ENCODE measurements at regions not wholly inside any gene's neighbourhood (a gene's known extent, or its start where the extent isn't known, plus 50 kb on each side); places are given as distances from the start of the nearest gene placed in this dataset.

- TF ChIP-seq POLR2AphosphoS5 (IDR thresholded peaks at IDR 0.05; ENCODE audit: low read depth) (no peak), CTCF (IDR thresholded peaks at IDR 0.05; ENCODE audit: insufficient read depth, low read length) (no peak)
Measured at GRCh38 chr14:97943619-97944018, 1146.4 kb downstream of the VRK1 start.
